IMR-90 (cell line): ENCODE measurements at regions not wholly inside any gene's neighbourhood (a gene's known extent, or its start where the extent isn't known, plus 50 kb on each side); places are given as distances from the start of the nearest gene placed in this dataset.

Source experiments
- ATAC-seq: fragments of 200-7000 bp; cut with Tn5 transposase; 2 replicates; pipeline ENCODE4 v1.9.1; 2020; ENCODE audit warnings: low read depth, mild to moderate bottlenecking, moderate library complexity
- BruUV-seq: library from RNA; stranded (reverse); fragments of 400-500 nt; replicated peaks from 2 replicates; lab custom pipeline; 2021; lab: Mats Ljungman, UMichigan
- CTCF ChIA-PET: fragments of 300-600 bp; formaldehyde crosslinking; extraction: SDS; loops from one replicate; lab custom pipeline; 2021; ENCODE audit warnings: antibody characterized with exemption; lab: Yijun Ruan, JAX
- POLR2A ChIA-PET: fragments of 300-600 bp; sonication (Branson Sonifier 250); formaldehyde crosslinking; loops from one replicate; lab custom pipeline; 2022; ENCODE audit warnings: antibody characterized with exemption; ENCODE audit not compliant: unreplicated experiment; lab: Charles Lee
- DNase-seq: peaks from one replicate; pipeline ENCODE4 v3.0.0; 2013
- H2AFZ ChIP-seq: replicated peaks from 2 replicates; pipeline ENCODE3; 2013; ENCODE audit warnings: low read length, mild to moderate bottlenecking; ENCODE audit not compliant: poor library complexity
- H2AK5ac ChIP-seq: 2 replicates; pipeline ENCODE4 v1.6.1; 2013; ENCODE audit warnings: low read depth, low read length, inconsistent platforms
- H2AK9ac ChIP-seq: replicated peaks from 2 replicates; pipeline ENCODE3; 2013; ENCODE audit warnings: mild to moderate bottlenecking, low read depth, low read length, moderate library complexity; ENCODE audit not compliant: poor library complexity
- H2BK120ac ChIP-seq: 2 replicates; pipeline ENCODE4 v1.6.1; 2013; ENCODE audit warnings: low read depth, low read length, inconsistent platforms
- H2BK15ac ChIP-seq: 3 replicates; pipeline ENCODE4 v1.6.1; 2013; ENCODE audit warnings: low read depth, low read length, inconsistent platforms
- H2BK20ac ChIP-seq: 2 replicates; pipeline ENCODE4 v1.6.1; 2013; ENCODE audit warnings: low read depth, mild to moderate bottlenecking, inconsistent platforms, low read length, moderate library complexity
- H2BK5ac ChIP-seq: 2 replicates; pipeline ENCODE4 v1.6.1; 2013; ENCODE audit warnings: mild to moderate bottlenecking, low read depth, low read length, inconsistent platforms; ENCODE audit not compliant: poor library complexity, severe bottlenecking
- H3K14ac ChIP-seq: replicated peaks from 2 replicates; pipeline ENCODE4 v1.6.1; 2013; ENCODE audit warnings: low read depth, low read length, inconsistent platforms
- H3K18ac ChIP-seq: 2 replicates; pipeline ENCODE4 v1.6.1; 2013; ENCODE audit warnings: low read depth, low read length, control low read depth
- H3K23ac ChIP-seq: 2 replicates; pipeline ENCODE4 v1.6.1; 2013; ENCODE audit warnings: low read depth, low read length, inconsistent platforms
- H3K27ac ChIP-seq: 2 replicates; pipeline ENCODE4 v1.5.1; 2013; ENCODE audit warnings: mild to moderate bottlenecking, control low read depth, low read length; ENCODE audit not compliant: insufficient read depth
- H3K27me3 ChIP-seq: 2 replicates; pipeline ENCODE4 v1.6.1; 2013; ENCODE audit warnings: low read length; ENCODE audit not compliant: control insufficient read depth, insufficient read depth
- H3K36me3 ChIP-seq: 2 replicates; pipeline ENCODE4 v1.6.1; 2013; ENCODE audit warnings: low read length, mixed read lengths; ENCODE audit not compliant: control insufficient read depth, insufficient read depth
- H3K4ac ChIP-seq: 2 replicates; pipeline ENCODE4 v1.6.1; 2013; ENCODE audit warnings: low read depth, low read length, inconsistent platforms
- H3K4me1 ChIP-seq: 2 replicates; pipeline ENCODE4 v1.6.1; 2013; ENCODE audit warnings: low read length, mixed read lengths; ENCODE audit not compliant: control insufficient read depth, insufficient read depth
- H3K4me2 ChIP-seq: 2 replicates; pipeline ENCODE4 v1.6.1; 2013; ENCODE audit warnings: low read depth, mild to moderate bottlenecking, control low read depth, low read length, moderate library complexity
- H3K4me3 ChIP-seq: 2 replicates; pipeline ENCODE4 v1.5.1; 2013; ENCODE audit warnings: low read depth, mild to moderate bottlenecking, control low read depth, low read length, moderate library complexity; ENCODE audit not compliant: insufficient read depth
- H3K56ac ChIP-seq: 2 replicates; pipeline ENCODE4 v1.6.1; 2013; ENCODE audit warnings: low read length, inconsistent platforms; ENCODE audit not compliant: insufficient read depth; ENCODE audit errors: extremely low read depth
- H3K79me1 ChIP-seq, 2 experiments: 2 replicates each; pipeline ENCODE4 v1.6.1; 2013; ENCODE audit warnings: low read length in 2 of 2, inconsistent platforms in 1 of 2, low read depth in 1 of 2
- H3K9ac ChIP-seq: 2 replicates; pipeline ENCODE4 v1.6.1; 2013; ENCODE audit warnings: low read depth, low read length, control low read depth
- H3K9me1 ChIP-seq: 2 replicates; pipeline ENCODE4 v1.6.1; 2013; ENCODE audit warnings: low read length, inconsistent platforms; ENCODE audit not compliant: insufficient read depth
- H3K9me3 ChIP-seq: 2 replicates; pipeline ENCODE4 v1.6.1; 2013; ENCODE audit warnings: low read length; ENCODE audit not compliant: control insufficient read depth, insufficient read depth
- H4K20me1 ChIP-seq: 2 replicates; pipeline ENCODE4 v1.6.1; 2013; ENCODE audit warnings: low read length, inconsistent platforms; ENCODE audit not compliant: insufficient read depth
- H4K5ac ChIP-seq: 2 replicates; pipeline ENCODE4 v1.6.1; 2013; ENCODE audit warnings: mild to moderate bottlenecking, low read depth, low read length, control low read depth
- H4K8ac ChIP-seq, 2 experiments: 2 replicates each; pipeline ENCODE4 v1.6.1; 2013; ENCODE audit warnings: low read depth in 2 of 2, low read length in 2 of 2, control low read depth in 1 of 2, inconsistent platforms in 1 of 2
- H4K91ac ChIP-seq: 2 replicates; pipeline ENCODE4 v1.6.1; 2013; ENCODE audit warnings: low read depth, low read length, inconsistent platforms; ENCODE audit not compliant: insufficient read depth
- BHLHE40 ChIP-seq: fragments of 150-350 bp; IDR thresholded peaks from 2 replicates; pipeline ENCODE4 v1.6.1; 2016; ENCODE audit warnings: mild to moderate bottlenecking, low read depth, low read length
- MAFK ChIP-seq: IDR thresholded peaks from 2 replicates; pipeline ENCODE4 v1.6.1; 2012; ENCODE audit warnings: low read depth, low read length, improper control_type of control experiment
- MXI1 ChIP-seq: IDR thresholded peaks from 2 replicates; pipeline ENCODE4 v1.6.1; 2012; ENCODE audit warnings: low read depth, mild to moderate bottlenecking, low read length, moderate library complexity, borderline replicate concordance
- RAD21 ChIP-seq: IDR thresholded peaks from 2 replicates; pipeline ENCODE4 v1.6.1; 2012; ENCODE audit warnings: low read length, improper control_type of control experiment
- WGBS, 2 experiments: methylation state at CpG; one replicate each; pipeline versions ENCODE4 v1.1.5 to v1.1.7; 2013; ENCODE audit warnings: missing lambda C conversion rate in 2 of 2; ENCODE audit not compliant: insufficient read length in 1 of 2; ENCODE audit errors: extremely low coverage in 2 of 2; 5-methylcytosine and 5-hydroxymethylcytosine counted together
- dilution Hi-C: fragments of 300-500 bp; cut with HindIII; formaldehyde crosslinking; loops from one replicate; pipeline ENCODE4 v1.14.3; 2018; ENCODE audit warnings: low sequenced_read_pairs; ENCODE audit not compliant: unreplicated experiment
- in situ Hi-C: fragments of 300-500 bp; cut with MboI; formaldehyde crosslinking; loops from 3 replicates; pipeline ENCODE4 v1.14.3; 2019; ENCODE audit warnings: low sequenced_read_pairs, inconsistent platforms, mixed read lengths
- intact Hi-C: fragments of 100-400 bp; cut with micrococcal nuclease; formaldehyde crosslinking; loops from 2 replicates; pipeline ENCODE4 v1.10.0; 2022

DNA sequence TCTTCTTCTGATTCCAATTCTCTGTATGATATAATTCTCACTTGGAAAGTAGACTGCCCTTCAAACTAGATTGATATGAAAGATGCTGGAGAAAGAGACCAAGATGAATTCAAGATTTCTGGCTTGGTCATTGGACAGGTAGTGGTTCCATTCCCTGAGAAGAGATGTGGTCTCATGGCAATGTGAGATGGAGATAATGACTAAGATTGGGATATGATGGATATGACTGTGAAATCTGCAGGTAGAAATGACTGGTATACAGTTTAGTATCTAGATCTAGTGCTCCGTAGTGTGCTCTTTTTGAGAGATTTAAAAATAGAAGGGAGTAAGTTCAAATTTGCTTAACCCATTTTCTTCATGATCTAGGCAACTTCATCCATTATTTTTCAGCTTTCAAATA, 425.4 kb upstream of the TRIB2 start:
- intact Hi-C loops (no loop called here), dilution Hi-C loops (no loop called here)

More for the DNA sequence above, 425.4 kb upstream of the TRIB2 start:
- WGBS, 2 experiments = no CpG with 5 or more reads among the region's 1 CpG
- Histone ChIP-seq H3K9me3 (no peaks in the 10 kb centered on the region), H2AFZ (no peak overlapping the region), H3K56ac (no peak overlapping the region), H3K27me3 (no peaks in the 10 kb centered on the region), H4K5ac (no peak overlapping the region), H4K91ac (no peak overlapping the region), H3K4me3 (no peak overlapping the region), H3K4me1 (no peaks in the 10 kb centered on the region; the same call in 1 of the 2 replicates), H4K20me1 (no peaks in the 10 kb centered on the region), H3K23ac (no peak overlapping the region), H3K18ac (no peak overlapping the region), H3K27ac (no peak overlapping the region), H3K4ac (no peak overlapping the region), H2BK20ac (no peak overlapping the region), H3K14ac (no peak overlapping the region), H2AK5ac (no peak overlapping the region), H3K36me3 (no peaks in the 10 kb centered on the region), H4K8ac (no peak overlapping the region), H2BK15ac (no peak overlapping the region), H3K79me1 (no peaks in the 10 kb centered on the region), H3K4me2 (no peak overlapping the region), H2BK5ac (no peak overlapping the region), H2BK120ac (no peak overlapping the region), H3K9ac (no peak overlapping the region), H2AK9ac (no peak overlapping the region), H3K9me1 (no peaks in the 10 kb centered on the region)
- ChIA-PET POLR2A (no interaction called here), CTCF (no interaction called here)
- ATAC-seq = no peak
- DNase-seq = no peak
- no TSS peak for BruUV-seq
- TF ChIP-seq MXI1 (no peak), MAFK (no peak), BHLHE40 (no peak), RAD21 (no peak)
- in situ Hi-C loops = no loop called here
